ENCODE measurements at regions not wholly inside any gene's neighbourhood (a gene's known extent, or its start where the extent isn't known, plus 50 kb on each side); places are given as distances from the start of the nearest gene placed in this dataset.

- H3K4me3 Mint-ChIP-seq: no peak overlapping the region
- no peak for DNase-seq
- no peaks in the 10 kb centered on the region for H3K27me3 Mint-ChIP-seq
- no peaks in the 10 kb centered on the region for H3K4me1 Mint-ChIP-seq
- ChIA-PET CTCF (no interaction called here), POLR2A (no interaction called here)
- no peaks in the 10 kb centered on the region for H3K36me3 Mint-ChIP-seq (ENCODE audit: low read depth)
- H3K9me3 Mint-ChIP-seq: peaks cover 58% of the 10 kb centered on the region
- no peak overlapping the region for H3K27ac Mint-ChIP-seq
These were observed 2274.7 kb downstream of the TP53TG3F start for GRCh38 chr16:35733971-35734702.

DNA sequence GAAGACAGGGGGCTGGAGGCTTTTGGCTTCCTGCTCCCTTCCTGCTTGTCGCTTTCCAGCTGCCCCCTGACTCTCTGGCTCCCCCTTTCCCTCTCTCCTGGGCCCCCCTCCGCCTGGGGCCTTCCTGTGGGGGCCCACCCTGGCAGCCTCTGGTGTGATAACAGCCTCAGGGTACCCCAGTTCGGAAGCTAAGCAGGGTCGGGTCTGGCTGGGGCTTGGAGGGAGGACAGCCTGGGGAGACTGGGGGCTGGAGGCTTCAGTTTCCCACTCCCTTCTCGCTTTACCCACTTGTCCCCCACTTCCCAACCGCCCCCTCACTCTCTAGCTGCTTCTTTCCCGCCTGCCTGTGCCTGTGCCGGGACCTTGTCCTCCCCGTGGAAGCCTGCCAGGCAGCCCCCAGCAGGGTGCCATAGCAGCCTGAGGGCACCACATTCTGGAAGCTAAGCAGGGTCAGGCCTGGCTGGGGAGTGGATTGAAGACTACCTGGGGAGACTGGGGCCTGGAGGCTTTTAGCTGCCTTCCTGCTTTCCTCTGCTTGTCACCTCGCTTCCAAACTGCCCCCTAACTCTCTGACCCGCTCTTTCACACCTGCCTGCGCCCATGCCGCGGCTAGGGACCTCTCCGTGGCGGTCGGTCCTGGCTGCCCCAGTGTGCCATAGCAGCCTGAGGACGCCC is 2275.5 kb downstream of the TP53TG3F start:
- H3K27me3 Mint-ChIP-seq: no peaks in the 10 kb centered on the region
- ChIA-PET CTCF (no interaction called here), POLR2A (no interaction called here)
- no peak overlapping the region for H3K27ac Mint-ChIP-seq
- H3K4me1 Mint-ChIP-seq: no peaks in the 10 kb centered on the region
- no peak for DNase-seq
- no peak overlapping the region for H3K4me3 Mint-ChIP-seq
- no peaks in the 10 kb centered on the region for H3K36me3 Mint-ChIP-seq (ENCODE audit: low read depth)
- H3K9me3 Mint-ChIP-seq: peaks cover 57% of the 10 kb centered on the region

DNA sequence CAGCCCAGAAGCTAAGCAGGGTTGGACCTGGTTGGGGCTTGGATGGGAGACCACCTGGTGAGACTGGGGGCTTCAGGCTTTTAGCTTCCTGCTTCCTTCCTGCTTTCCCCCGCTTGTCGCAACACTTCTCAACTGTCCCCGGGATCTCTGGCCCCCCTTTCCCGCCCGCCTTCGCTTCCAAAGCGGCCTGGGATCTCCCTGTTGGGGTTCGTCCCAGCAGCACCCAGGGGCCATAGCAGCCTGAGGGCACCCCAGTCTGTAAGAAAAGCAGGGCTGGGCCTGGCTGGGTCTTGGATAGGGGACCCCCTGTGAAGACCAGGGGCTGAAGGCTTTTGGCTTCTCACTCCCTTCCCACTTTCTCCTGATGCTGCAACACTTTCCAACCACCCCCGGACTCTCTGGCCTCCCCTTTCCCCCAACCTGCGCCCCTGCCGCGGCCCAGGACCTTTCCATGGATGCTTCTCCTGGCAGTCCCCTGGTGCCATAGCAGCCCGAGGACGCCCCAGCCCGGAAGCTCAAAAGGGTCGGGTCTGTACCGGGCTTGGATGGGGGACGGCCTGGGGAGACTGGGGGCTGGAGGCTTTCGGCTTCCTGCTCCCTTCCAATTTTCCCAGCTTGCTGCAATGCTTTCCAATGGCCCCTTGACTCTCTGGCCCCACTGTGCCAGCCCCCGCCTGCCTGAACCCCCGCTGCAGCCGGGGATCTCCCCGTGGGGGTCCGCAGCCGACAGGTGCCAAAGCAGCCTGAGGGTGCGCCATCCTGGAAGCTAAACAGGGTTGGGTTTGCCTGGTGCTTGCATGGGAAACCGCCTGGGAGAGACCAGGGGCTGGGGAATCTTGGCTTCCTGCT is 2276.2 kb downstream of the TP53TG3F start:
- H3K27ac Mint-ChIP-seq: no peak overlapping the region
- DNase-seq: no peak
- ChIA-PET CTCF (no interaction called here), POLR2A (no interaction called here)
- peaks cover 54% of the 10 kb centered on the region for H3K9me3 Mint-ChIP-seq
- no peaks in the 10 kb centered on the region for H3K36me3 Mint-ChIP-seq (ENCODE audit: low read depth)
- H3K4me3 Mint-ChIP-seq: no peak overlapping the region
- H3K27me3 Mint-ChIP-seq: no peaks in the 10 kb centered on the region
- H3K4me1 Mint-ChIP-seq: no peaks in the 10 kb centered on the region

DNA sequence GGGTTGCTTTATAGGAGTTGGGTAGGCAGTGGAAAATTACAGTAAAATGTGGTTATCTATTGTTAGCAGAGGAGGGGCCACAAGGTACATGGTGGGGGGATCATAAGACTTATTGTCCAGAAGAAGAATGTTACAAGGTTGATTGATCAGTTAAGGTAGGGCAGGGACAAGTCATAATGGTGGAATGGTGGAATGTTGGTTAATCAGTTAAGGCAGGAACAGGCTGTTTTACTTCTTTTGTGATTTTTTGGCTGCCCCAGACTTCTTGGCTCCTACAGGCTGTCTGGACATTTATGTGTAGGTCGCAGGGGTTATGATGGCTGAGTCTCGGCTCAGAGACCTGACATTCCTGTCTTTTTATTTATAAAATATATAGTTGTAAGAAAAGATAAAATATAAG is 2277.1 kb downstream of the TP53TG3F start:
- CTCF ChIA-PET: no interaction called here
- peaks cover 52% of the 10 kb centered on the region for H3K9me3 Mint-ChIP-seq
- H3K27ac Mint-ChIP-seq: no peak overlapping the region
- H3K4me1 Mint-ChIP-seq: no peaks in the 10 kb centered on the region
- POLR2A ChIA-PET: no interaction called here
- DNase-seq: no peak
- no peaks in the 10 kb centered on the region for H3K36me3 Mint-ChIP-seq (ENCODE audit: low read depth)
- no peaks in the 10 kb centered on the region for H3K27me3 Mint-ChIP-seq
- no peak overlapping the region for H3K4me3 Mint-ChIP-seq

- CTCF ChIA-PET: no interaction called here
- no peak overlapping the region for H3K4me3 Mint-ChIP-seq
- H3K27me3 Mint-ChIP-seq: no peaks in the 10 kb centered on the region
- H3K4me1 Mint-ChIP-seq: no peaks in the 10 kb centered on the region
- no peak overlapping the region for H3K27ac Mint-ChIP-seq
- H3K36me3 Mint-ChIP-seq (ENCODE audit: low read depth): no peaks in the 10 kb centered on the region
- DNase-seq: no peak
- POLR2A ChIA-PET: no interaction called here
- peaks cover 52% of the 10 kb centered on the region for H3K9me3 Mint-ChIP-seq
These were observed 2277.7 kb downstream of the TP53TG3F start for GRCh38 chr16:35737076-35737475.

- ChIA-PET POLR2A (no interaction called here), CTCF (no interaction called here)
- Mint-ChIP-seq H3K4me3 (no peak overlapping the region), H3K36me3 (ENCODE audit: low read depth) (no peaks in the 10 kb centered on the region), H3K27ac (no peak overlapping the region), H3K4me1 (no peaks in the 10 kb centered on the region), H3K27me3 (no peaks in the 10 kb centered on the region), H3K9me3 (peaks cover 61% of the 10 kb centered on the region)
- no peak for DNase-seq
These were observed 2282.1 kb downstream of the TP53TG3F start for GRCh38 chr16:35741546-35741945.

GRCh38 chr16:35743101-35743692 is 2283.8 kb downstream of the TP53TG3F start:
- CTCF ChIA-PET: no interaction called here
- H3K9me3 Mint-ChIP-seq: peaks cover 57% of the 10 kb centered on the region
- no peaks in the 10 kb centered on the region for H3K27me3 Mint-ChIP-seq
- H3K27ac Mint-ChIP-seq: no peak overlapping the region
- no peaks in the 10 kb centered on the region for H3K36me3 Mint-ChIP-seq (ENCODE audit: low read depth)
- POLR2A ChIA-PET: no interaction called here
- no peak overlapping the region for H3K4me3 Mint-ChIP-seq
- no peak for DNase-seq
- H3K4me1 Mint-ChIP-seq: no peaks in the 10 kb centered on the region

DNA sequence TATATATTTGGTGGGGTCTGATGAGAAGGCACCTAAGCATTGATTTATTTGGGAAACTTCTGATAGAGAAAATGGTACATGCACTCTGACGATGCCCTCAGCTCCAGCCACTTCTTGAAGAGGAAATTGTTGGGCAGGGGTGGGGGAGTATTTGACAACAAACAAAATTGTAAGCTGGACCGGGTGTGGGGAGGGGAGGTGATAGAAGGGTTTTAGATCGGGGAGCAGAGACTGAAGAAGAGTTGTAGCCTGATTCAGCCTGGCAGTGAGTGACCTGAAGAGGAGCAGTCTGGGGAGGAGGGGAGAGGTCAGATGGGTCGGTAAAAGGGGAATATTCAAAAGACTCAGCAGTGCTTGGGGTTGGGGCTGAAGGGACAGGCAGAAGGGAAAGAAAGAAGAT is 2284.7 kb downstream of the TP53TG3F start:
- POLR2A ChIA-PET: no interaction called here
- no peaks in the 10 kb centered on the region for H3K4me1 Mint-ChIP-seq
- no peak overlapping the region for H3K27ac Mint-ChIP-seq
- no peak for DNase-seq
- no peaks in the 10 kb centered on the region for H3K27me3 Mint-ChIP-seq
- H3K4me3 Mint-ChIP-seq: no peak overlapping the region
- CTCF ChIA-PET: no interaction called here
- H3K36me3 Mint-ChIP-seq (ENCODE audit: low read depth): no peaks in the 10 kb centered on the region
- H3K9me3 Mint-ChIP-seq: peaks cover 48% of the 10 kb centered on the region

DNA sequence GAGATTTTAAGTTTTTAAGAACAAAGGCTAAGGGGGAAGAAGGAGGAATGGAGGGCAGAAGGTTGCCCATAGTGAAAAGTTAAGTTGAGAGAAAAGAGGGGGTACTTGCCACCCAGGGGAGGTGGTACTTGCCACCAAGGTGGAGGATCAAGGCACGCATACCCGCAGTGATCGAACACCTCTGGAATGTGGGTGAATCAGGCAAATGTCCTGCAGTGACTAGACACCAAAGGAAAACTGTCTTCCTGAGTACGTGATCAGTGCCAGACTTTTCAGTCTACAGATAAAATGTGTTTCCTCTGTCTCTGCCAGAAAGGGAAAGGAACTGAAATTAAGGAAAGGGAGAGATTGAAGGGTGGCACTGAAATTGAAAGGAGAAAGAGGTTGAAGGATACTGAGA is 2285.3 kb downstream of the TP53TG3F start:
- ChIA-PET POLR2A (no interaction called here), CTCF (no interaction called here)
- no peak for DNase-seq
- Mint-ChIP-seq H3K27ac (no peak overlapping the region), H3K4me3 (no peak overlapping the region), H3K4me1 (no peaks in the 10 kb centered on the region), H3K36me3 (ENCODE audit: low read depth) (no peaks in the 10 kb centered on the region), H3K27me3 (no peaks in the 10 kb centered on the region), H3K9me3 (peaks cover 46% of the 10 kb centered on the region)

GRCh38 chr16:35745191-35745590 is 2285.8 kb downstream of the TP53TG3F start:
- DNase-seq: no peak
- H3K36me3 Mint-ChIP-seq (ENCODE audit: low read depth): no peaks in the 10 kb centered on the region
- H3K4me3 Mint-ChIP-seq: no peak overlapping the region
- H3K9me3 Mint-ChIP-seq: peaks cover 45% of the 10 kb centered on the region
- POLR2A ChIA-PET: no interaction called here
- H3K27me3 Mint-ChIP-seq: no peaks in the 10 kb centered on the region
- H3K4me1 Mint-ChIP-seq: no peaks in the 10 kb centered on the region
- CTCF ChIA-PET: no interaction called here
- H3K27ac Mint-ChIP-seq: no peak overlapping the region

DNA sequence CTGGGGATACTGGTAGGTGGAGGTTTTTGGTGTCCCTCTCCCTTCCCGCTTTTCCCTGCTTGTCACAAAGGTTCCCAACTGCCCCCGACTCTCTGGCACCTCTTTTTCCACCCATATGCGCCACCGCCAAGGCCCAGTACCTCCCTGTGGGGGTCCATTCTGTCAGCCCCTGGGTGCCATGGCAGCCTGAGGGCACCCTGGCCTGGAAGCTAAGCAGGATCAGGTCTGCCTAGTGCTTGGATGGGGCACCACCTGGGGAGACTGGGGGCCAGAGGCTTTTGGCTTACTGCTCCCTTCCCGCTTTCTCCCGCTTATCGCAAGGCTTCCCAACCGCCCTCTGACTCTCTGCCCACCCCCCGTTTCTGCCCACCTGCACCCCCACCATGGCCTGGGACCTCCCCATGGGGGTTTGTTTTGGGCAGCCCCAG is 2286.4 kb downstream of the TP53TG3F start:
- Mint-ChIP-seq H3K36me3 (ENCODE audit: low read depth) (no peaks in the 10 kb centered on the region), H3K27me3 (no peaks in the 10 kb centered on the region), H3K9me3 (peaks cover 41% of the 10 kb centered on the region), H3K4me1 (no peaks in the 10 kb centered on the region), H3K27ac (no peak overlapping the region), H3K4me3 (no peak overlapping the region)
- CTCF ChIA-PET: no interaction called here
- no peak for DNase-seq
- POLR2A ChIA-PET: no interaction called here

GRCh38 chr16:35746281-35746962 is 2287.0 kb downstream of the TP53TG3F start:
- Mint-ChIP-seq H3K4me1 (no peaks in the 10 kb centered on the region), H3K4me3 (no peak overlapping the region), H3K36me3 (ENCODE audit: low read depth) (no peaks in the 10 kb centered on the region), H3K27me3 (no peaks in the 10 kb centered on the region), H3K9me3 (peaks cover 36% of the 10 kb centered on the region), H3K27ac (no peak overlapping the region)
- no peak for DNase-seq
- CTCF ChIA-PET: no interaction called here
- POLR2A ChIA-PET: no interaction called here

All from activated CD4-positive, alpha-beta T cell treated with anti-CD3 and anti-CD28 coated beads, Interleukin-2, amount 10 ng/mL, durations not matched to agents 7 days and 5 days (primary cell).